Brain microvascular endothelial cell (primary cell): ENCODE measurements at regions not wholly inside any gene's neighbourhood (a gene's known extent, or its start where the extent isn't known, plus 50 kb on each side); places are given as distances from the start of the nearest gene placed in this dataset.

Source experiments
- DNase-seq: peaks from one replicate; pipeline ENCODE4 v3.0.0-alpha.2; 2020
- H3K27ac ChIP-seq: fragments of 250-450 bp; sonication (Bioruptor Pico); 2 replicates; pipeline ENCODE4 v1.5.1; 2020; ENCODE audit warnings: mild to moderate bottlenecking, moderate library complexity
- H3K27me3 ChIP-seq: fragments of 250-450 bp; sonication (Bioruptor Pico); replicated peaks from 2 replicates; pipeline ENCODE4 v1.5.1; 2020; ENCODE audit warnings: mild to moderate bottlenecking
- H3K36me3 ChIP-seq: fragments of 250-450 bp; sonication (Bioruptor Pico); replicated peaks from 2 replicates; pipeline ENCODE4 v1.5.1; 2020; ENCODE audit warnings: mild to moderate bottlenecking
- H3K4me3 ChIP-seq: 2 replicates; pipeline ENCODE4 v1.5.1; 2011; ENCODE audit warnings: low read depth, mild to moderate bottlenecking, control low read depth, low read length, moderate library complexity
- CTCF ChIP-seq: IDR thresholded peaks from 2 replicates; pipeline ENCODE4 v1.5.1; 2011; ENCODE audit warnings: low read depth, mild to moderate bottlenecking, moderate library complexity, low read length, control low read depth, inconsistent platforms; ENCODE audit errors: missing control alignments
- in situ Hi-C: cut with HindIII; loops from 2 replicates; pipeline ENCODE4 v1.10.0; 2017; ENCODE audit warnings: low sequenced_read_pairs, low pct_ligation_motif_present

GRCh38 chr18:34501553-34501952 lies 208.5 kb upstream of the DTNA start:
- no peak for TF ChIP-seq CTCF
- H3K27me3 ChIP-seq: no peaks in the 10 kb centered on the region
- no peak overlapping the region for H3K4me3 ChIP-seq
- H3K27ac ChIP-seq: no peak overlapping the region
- in situ Hi-C loops: no loop called here
- no peaks in the 10 kb centered on the region for H3K36me3 ChIP-seq
- DNase-seq: no peak

- H3K4me3 ChIP-seq: no peak overlapping the region
- no peak for TF ChIP-seq CTCF
- H3K27ac ChIP-seq: no peak overlapping the region
- in situ Hi-C loops: no loop called here
- H3K36me3 ChIP-seq: no peaks in the 10 kb centered on the region
- DNase-seq: no peak
- no peaks in the 10 kb centered on the region for H3K27me3 ChIP-seq
Observed at GRCh38 chr18:34506198-34506597, 203.9 kb upstream of the DTNA start.

- in situ Hi-C loops: no loop called here
- DNase-seq: no peak
- TF ChIP-seq CTCF: no peak
Observed at GRCh38 chr18:34509163-34509562, 200.9 kb upstream of the DTNA start.

GRCh38 chr18:34509879-34510586 lies 200.1 kb upstream of the DTNA start:
- Histone ChIP-seq H3K27ac (no peak overlapping the region), H3K4me3 (no peak overlapping the region), H3K36me3 (no peaks in the 10 kb centered on the region), H3K27me3 (no peaks in the 10 kb centered on the region)
- no peak for DNase-seq
- in situ Hi-C loops: no loop called here
- no peak for TF ChIP-seq CTCF

More at GRCh38 chr18:34509163-34509562, 200.9 kb upstream of the DTNA start:
- H3K27me3 ChIP-seq: no peaks in the 10 kb centered on the region
- H3K27ac ChIP-seq: no peak overlapping the region
- no peak overlapping the region for H3K4me3 ChIP-seq
- no peaks in the 10 kb centered on the region for H3K36me3 ChIP-seq

GRCh38 chr18:34510926-34511325 lies 199.2 kb upstream of the DTNA start:
- DNase-seq: no peak
- Histone ChIP-seq H3K27ac (no peak overlapping the region), H3K27me3 (no peaks in the 10 kb centered on the region), H3K4me3 (no peak overlapping the region), H3K36me3 (no peaks in the 10 kb centered on the region)
- no peak for TF ChIP-seq CTCF
- in situ Hi-C loops: no loop called here

- Histone ChIP-seq H3K36me3 (no peaks in the 10 kb centered on the region), H3K27ac (no peak overlapping the region), H3K4me3 (no peak overlapping the region), H3K27me3 (no peaks in the 10 kb centered on the region)
- in situ Hi-C loops: no loop called here
- TF ChIP-seq CTCF: no peak
- no peak for DNase-seq
Observed at GRCh38 chr18:34511435-34511834, 198.7 kb upstream of the DTNA start.
